GM12878 (cell line): ENCODE measurements at regions not wholly inside any gene's neighbourhood (a gene's known extent, or its start where the extent isn't known, plus 50 kb on each side); places are given as distances from the start of the nearest gene placed in this dataset.

Experiments used
- FOXK2 ChIP-seq: fragments of 450-650 bp; IDR thresholded peaks from 2 replicates; pipeline ENCODE4 v1.6.1; 2017; ENCODE audit warnings: mild to moderate bottlenecking, moderate library complexity
- WRNIP1 ChIP-seq: IDR thresholded peaks from 2 replicates; pipeline ENCODE4 v1.6.1; 2011; ENCODE audit warnings: low read depth, low read length, improper control_type of control experiment, borderline replicate concordance
- TF ChIP-seq, protein P1 (sequence below): fragments of 450-650 bp; IDR thresholded peaks from 2 replicates; pipeline ENCODE4 v1.6.1; 2016; ENCODE audit warnings: mild to moderate bottlenecking, moderate library complexity, borderline replicate concordance
- TF ChIP-seq, protein P2 (sequence below): fragments of 450-650 bp; formaldehyde crosslinking; IDR thresholded peaks from 2 replicates; pipeline ENCODE4 v1.4.0; 2022; ENCODE audit warnings: mild to moderate bottlenecking, moderate library complexity
- TF ChIP-seq, protein P3 (sequence below): IDR thresholded peaks from 2 replicates; pipeline ENCODE4 v1.6.1; 2012; ENCODE audit warnings: low read depth, low read length, improper control_type of control experiment

DNA sequence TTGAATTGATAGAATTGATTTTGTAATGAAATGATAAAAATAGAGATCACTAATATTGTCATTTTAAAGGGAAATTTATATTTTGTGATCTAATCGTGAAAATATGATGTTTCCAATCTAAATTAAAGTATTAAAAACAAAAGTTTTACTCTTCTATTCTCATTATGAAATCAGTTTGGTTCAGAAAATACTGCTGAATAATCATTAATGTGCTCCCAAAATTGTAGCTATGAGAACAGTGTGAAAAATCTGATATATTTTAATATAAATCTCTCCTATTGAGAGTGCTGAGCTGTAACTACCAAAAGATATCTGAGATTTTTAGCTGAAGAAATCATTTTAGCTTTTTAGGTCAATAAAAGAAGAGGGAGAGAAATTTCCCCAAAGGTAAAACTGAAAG is 287.5 kb upstream of the ANO3 start (continued):
- TF ChIP-seq, protein P1, sequence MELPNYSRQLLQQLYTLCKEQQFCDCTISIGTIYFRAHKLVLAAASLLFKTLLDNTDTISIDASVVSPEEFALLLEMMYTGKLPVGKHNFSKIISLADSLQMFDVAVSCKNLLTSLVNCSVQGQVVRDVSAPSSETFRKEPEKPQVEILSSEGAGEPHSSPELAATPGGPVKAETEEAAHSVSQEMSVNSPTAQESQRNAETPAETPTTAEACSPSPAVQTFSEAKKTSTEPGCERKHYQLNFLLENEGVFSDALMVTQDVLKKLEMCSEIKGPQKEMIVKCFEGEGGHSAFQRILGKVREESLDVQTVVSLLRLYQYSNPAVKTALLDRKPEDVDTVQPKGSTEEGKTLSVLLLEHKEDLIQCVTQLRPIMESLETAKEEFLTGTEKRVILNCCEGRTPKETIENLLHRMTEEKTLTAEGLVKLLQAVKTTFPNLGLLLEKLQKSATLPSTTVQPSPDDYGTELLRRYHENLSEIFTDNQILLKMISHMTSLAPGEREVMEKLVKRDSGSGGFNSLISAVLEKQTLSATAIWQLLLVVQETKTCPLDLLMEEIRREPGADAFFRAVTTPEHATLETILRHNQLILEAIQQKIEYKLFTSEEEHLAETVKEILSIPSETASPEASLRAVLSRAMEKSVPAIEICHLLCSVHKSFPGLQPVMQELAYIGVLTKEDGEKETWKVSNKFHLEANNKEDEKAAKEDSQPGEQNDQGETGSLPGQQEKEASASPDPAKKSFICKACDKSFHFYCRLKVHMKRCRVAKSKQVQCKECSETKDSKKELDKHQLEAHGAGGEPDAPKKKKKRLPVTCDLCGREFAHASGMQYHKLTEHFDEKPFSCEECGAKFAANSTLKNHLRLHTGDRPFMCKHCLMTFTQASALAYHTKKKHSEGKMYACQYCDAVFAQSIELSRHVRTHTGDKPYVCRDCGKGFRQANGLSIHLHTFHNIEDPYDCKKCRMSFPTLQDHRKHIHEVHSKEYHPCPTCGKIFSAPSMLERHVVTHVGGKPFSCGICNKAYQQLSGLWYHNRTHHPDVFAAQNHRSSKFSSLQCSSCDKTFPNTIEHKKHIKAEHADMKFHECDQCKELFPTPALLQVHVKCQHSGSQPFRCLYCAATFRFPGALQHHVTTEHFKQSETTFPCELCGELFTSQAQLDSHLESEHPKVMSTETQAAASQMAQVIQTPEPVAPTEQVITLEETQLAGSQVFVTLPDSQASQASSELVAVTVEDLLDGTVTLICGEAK, result no peak
- TF ChIP-seq, protein P2, sequence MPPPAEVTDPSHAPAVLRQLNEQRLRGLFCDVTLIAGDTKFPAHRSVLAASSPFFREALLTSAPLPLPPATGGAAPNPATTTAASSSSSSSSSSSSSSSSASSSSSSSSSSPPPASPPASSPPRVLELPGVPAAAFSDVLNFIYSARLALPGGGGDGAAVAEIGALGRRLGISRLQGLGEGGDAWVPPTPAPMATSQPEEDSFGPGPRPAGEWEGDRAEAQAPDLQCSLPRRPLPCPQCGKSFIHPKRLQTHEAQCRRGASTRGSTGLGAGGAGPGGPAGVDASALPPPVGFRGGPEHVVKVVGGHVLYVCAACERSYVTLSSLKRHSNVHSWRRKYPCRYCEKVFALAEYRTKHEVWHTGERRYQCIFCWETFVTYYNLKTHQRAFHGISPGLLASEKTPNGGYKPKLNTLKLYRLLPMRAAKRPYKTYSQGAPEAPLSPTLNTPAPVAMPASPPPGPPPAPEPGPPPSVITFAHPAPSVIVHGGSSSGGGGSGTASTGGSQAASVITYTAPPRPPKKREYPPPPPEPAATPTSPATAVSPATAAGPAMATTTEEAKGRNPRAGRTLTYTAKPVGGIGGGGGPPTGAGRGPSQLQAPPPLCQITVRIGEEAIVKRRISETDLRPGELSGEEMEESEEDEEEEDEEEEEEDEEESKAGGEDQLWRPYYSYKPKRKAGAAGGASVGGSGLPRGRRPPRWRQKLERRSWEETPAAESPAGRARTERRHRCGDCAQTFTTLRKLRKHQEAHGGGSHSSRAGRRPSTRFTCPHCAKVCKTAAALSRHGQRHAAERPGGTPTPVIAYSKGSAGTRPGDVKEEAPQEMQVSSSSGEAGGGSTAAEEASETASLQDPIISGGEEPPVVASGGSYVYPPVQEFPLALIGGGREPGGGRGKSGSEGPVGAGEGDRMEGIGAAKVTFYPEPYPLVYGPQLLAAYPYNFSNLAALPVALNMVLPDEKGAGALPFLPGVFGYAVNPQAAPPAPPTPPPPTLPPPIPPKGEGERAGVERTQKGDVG (CRISPR knock-in tag), result no peak
- TF ChIP-seq FOXK2 (no peak), WRNIP1 (no peak)
- TF ChIP-seq, protein P3, sequence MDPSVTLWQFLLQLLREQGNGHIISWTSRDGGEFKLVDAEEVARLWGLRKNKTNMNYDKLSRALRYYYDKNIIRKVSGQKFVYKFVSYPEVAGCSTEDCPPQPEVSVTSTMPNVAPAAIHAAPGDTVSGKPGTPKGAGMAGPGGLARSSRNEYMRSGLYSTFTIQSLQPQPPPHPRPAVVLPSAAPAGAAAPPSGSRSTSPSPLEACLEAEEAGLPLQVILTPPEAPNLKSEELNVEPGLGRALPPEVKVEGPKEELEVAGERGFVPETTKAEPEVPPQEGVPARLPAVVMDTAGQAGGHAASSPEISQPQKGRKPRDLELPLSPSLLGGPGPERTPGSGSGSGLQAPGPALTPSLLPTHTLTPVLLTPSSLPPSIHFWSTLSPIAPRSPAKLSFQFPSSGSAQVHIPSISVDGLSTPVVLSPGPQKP, result no peak
